DOHH2 (cell line): ENCODE measurements at regions not wholly inside any gene's neighbourhood (a gene's known extent, or its start where the extent isn't known, plus 50 kb on each side); places are given as distances from the start of the nearest gene placed in this dataset.

Experiments
- EZH2phosphoT487 ChIP-seq: fragments of 200-600 bp; sonication (generic); IDR thresholded peaks from 2 replicates; pipeline ENCODE4 v1.6.1; 2017; ENCODE audit warnings: borderline replicate concordance, mild to moderate bottlenecking, antibody characterized with exemption, low read length, moderate library complexity, mixed read lengths
- TF ChIP-seq, protein P1 (sequence below): fragments of 200-600 bp; sonication (generic); IDR thresholded peaks from one replicate; pipeline ENCODE4 v1.5.1; 2014; ENCODE audit warnings: antibody characterized with exemption, mild to moderate bottlenecking, low read depth, low read length; ENCODE audit not compliant: poor library complexity, severe bottlenecking

DNA sequence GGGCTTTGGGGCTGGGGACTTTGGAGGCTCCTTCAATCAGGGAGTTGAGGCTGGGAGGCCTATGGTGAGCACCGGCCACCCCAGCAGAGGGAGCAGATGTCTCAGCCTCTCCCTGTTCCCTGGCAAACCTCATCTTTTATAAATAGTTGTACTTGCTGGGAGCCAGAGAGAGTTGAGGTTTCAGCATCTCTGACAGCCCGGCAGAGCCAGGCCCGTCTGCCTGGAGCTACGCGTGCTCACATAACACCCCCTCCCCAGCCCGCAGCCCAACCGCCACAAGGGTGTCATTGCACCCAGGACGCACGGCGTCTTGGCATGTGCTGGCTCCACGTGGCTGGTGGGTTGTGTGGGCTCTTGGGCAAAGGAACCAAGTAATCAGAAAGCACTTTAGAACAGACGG lies 127.1 kb downstream of the CHST1 start:
- TF ChIP-seq, protein P1, sequence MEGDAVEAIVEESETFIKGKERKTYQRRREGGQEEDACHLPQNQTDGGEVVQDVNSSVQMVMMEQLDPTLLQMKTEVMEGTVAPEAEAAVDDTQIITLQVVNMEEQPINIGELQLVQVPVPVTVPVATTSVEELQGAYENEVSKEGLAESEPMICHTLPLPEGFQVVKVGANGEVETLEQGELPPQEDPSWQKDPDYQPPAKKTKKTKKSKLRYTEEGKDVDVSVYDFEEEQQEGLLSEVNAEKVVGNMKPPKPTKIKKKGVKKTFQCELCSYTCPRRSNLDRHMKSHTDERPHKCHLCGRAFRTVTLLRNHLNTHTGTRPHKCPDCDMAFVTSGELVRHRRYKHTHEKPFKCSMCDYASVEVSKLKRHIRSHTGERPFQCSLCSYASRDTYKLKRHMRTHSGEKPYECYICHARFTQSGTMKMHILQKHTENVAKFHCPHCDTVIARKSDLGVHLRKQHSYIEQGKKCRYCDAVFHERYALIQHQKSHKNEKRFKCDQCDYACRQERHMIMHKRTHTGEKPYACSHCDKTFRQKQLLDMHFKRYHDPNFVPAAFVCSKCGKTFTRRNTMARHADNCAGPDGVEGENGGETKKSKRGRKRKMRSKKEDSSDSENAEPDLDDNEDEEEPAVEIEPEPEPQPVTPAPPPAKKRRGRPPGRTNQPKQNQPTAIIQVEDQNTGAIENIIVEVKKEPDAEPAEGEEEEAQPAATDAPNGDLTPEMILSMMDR: no peak
- no peak for TF ChIP-seq EZH2phosphoT487
